Activated T-cell treated with anti-CD3 and anti-CD28 coated beads for 24 hours (primary cell): ENCODE measurements at regions not wholly inside any gene's neighbourhood (a gene's known extent, or its start where the extent isn't known, plus 50 kb on each side); places are given as distances from the start of the nearest gene placed in this dataset.
"Not testable (repeated sequence)": the region's sequence is repeated elsewhere in the genome, so short reads cannot be mapped to it uniquely, and the experiment has no call there.

Experiments used
- DNase-seq: peaks from one replicate; pipeline ENCODE4 v3.0.0-alpha.2; 2020; ENCODE audit warnings: low read depth

DNA sequence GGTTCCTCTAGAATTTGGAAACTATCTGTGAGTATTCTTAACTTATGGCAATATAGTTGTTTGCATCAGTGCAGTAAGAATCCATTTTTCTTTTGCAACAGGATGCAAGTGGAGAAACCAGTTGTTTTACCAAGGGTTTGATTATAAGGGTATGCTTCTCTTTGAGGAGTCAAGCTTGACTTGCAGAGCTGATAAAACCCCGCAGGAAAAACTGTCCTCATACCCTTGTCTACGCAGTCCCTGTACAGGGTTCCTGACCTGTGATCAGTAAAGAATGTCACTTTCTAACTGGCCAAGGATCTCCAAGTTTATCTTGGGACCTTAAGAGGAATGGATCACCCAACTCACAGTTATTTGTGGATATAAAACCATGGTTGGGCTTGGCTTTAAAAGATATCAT, 161.1 kb upstream of the OLIG3 start:
- DNase-seq = no peak

DNA sequence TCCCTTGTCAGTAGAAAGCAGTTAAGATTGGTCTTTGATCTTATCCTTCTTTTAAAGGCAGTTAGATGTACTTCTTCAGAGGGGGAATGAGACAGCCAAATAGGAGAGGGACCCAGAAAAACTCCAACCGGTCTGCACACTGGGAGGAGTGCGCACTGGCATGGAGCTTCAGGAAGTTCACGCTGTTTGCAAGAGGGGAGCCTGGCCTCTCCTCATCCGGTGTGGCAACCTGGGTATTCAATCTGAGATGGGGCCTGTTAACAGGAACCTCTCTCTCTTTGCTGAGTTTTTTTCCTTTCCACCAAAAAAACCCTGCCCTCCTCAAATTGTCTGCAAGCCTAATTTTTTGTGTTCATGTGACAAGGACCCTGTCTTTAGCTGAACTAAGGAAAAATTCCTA, 162.5 kb upstream of the OLIG3 start:
- DNase-seq = no peak

GRCh38 chr6:137657351-137657911, 163.2 kb upstream of the OLIG3 start:
- peak; percentile 18 for DNase-seq

- DNase-seq = no peak
These were observed 164.1 kb upstream of the OLIG3 start for GRCh38 chr6:137658287-137658686.

DNA sequence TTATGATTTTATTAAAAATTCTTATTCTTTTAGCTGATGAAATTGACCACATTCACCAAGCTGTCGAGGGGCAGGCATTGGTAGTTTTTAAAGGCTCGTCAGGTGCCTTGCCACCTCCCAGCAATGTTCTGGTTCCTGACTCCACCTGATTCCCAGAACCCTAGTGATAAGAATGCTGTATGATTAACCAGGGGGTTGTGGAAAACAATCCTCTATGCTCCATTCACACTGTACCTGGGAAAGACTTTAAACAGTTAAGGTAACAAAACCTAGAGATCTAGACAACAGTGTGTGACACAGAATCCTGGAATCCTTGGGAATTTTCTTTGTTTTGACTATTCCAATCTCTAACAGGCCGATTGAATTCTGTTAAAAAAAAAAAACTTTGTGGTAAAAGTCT, 165.7 kb upstream of the OLIG3 start:
- no peak for DNase-seq

DNA sequence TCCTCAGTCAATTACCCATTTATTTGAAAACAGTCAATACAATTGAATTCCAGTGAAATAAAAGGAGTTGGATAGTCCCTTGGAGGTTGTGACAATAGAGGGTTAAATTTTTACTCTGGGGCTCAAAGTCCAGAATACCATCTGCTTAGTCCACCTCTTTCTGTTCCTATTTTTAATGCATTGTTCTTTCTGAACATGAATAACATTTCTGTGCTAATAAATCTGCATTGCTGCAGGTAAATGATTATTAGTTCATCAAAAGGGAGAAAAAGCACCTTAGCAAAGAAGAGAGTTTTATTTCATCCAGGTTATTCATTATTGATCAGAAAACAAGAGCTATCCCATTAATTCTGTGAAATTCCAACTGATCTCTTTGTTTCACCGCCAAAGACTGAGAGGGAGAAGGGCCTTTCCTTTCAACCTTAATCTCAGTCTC, 166.1 kb upstream of the OLIG3 start:
- no peak for DNase-seq

DNA sequence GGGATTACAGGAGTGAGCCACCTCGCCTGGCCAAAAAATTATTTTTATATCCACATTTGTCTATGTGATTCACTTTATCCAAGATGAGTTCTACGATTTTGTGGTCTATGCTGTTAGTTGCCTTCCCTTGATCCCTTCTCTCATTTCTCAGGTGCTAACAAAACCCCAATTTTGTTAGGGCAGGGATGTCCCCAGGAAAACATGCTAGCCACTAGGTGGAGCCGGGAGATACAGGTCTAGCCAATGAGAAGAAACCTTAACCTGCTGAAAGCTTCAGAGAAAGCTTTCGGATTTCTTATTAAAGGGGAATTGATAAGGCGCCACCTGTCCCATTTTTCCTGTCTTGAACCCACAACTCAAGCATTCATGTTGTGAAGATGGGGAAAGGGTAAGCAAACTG, 167.4 kb upstream of the OLIG3 start:
- DNase-seq = peak; percentile 57

GRCh38 chr6:137664183-137664582, 170.0 kb upstream of the OLIG3 start:
- no peak for DNase-seq

DNA sequence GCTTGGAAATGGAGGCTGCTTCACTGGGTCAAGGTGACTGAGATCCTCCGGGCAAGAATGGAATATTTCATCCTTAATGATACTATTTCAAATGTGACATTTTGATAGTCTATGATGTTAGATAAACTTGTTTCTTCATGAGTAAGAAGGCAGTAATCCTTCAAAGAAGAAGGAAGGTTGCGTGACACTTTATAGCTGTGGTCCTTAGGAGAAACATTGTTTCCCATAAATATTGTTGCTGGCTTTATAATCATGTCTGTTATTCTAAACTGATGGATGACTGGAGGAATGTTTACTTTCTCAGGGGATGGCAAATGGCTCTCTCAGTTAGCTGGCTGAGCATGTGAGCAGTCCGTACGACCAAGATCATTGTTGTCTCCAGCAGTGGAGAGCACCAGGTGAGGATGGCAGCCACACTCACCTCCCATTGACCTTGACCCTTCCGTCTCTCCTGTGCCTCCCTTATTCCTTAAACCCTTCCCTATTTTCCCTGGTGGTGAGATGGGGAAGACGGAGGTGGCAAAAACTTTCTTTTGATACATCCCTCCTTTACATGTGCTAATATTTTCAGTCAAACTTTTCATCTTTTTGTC, 171.2 kb upstream of the OLIG3 start:
- DNase-seq = no peak

DNA sequence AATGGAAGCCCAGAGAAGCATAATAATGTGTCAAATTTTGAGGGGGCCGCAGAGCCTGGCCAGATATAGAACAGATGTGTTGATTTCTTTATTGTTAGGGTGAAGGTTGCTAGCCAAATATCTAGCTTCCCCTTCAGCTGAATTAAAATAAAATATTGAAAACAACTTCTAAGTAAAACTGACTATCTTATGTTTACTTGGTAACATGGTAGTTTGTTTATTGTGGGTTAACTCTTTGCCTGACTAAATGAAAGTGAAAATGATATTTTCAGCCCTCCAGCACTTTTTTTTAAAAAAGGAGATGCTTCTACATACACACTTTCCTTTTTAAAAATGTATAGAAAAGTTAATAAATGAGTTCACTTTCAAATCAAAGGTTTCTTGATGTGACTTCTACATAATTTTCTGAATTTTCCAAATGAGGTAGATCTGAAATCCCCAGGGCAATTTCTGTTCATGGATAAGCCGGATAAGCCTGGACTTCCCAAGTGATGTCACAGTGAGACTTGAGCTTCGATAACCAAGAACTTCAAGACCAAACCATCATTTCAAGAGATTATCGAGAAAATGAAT, 172.1 kb upstream of the OLIG3 start:
- no peak for DNase-seq

DNA sequence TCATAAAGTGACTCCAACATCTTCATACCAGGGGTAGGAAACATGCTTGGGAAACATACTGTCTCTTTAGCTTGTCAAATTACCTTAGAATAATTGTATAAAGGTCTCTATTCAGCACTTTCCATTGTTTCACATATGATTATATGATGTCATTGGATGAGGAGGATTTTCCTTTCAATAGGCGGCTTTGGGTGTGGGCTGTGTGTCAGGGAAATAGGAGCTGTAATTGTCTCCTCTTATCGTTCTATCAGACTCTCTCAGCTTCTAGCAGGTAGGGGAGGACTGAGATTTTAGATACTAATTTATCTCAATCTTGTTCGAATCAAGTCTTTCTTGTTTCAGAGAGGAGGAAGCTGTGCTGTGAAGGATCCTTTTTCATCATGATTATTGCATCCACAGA, 179.4 kb upstream of the OLIG3 start:
- no peak for DNase-seq

DNA sequence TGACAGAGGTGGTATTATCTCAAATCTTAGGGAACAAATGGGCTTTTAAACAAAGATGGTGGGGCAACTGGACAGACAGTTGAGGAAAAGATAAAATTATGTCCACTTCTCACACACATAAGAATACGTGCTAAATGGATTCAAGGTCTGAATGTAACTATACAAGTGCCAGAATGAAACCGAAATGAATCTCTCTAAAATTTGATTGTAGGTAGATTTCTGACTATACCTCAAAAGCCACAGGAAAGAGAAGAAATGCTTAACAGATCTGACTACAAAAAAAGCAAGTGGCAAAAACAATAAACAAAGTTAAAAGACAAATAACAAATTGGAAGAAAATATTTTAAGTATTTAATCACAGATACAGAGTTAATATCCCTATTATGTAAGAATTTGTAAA, 182.7 kb upstream of the OLIG3 start:
- DNase-seq = no peak

DNA sequence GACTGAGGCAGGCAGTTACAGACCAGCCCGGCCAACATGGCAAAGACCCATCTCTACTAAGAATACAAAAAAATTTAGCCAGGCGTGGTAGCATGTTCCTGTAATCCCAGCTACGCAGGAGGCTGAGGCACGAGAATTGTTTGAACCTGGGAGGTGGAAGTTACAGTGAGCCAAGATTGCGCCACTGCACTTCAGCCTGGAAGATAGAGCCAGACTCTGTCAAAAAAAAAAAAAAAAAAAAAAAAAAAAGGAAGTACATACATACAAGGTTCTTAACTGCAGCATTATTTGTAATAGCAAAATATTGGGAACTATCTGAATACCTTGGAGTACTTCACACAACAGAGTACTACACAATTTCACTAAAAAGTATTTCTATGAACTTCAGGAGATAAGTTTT, 183.5 kb upstream of the OLIG3 start:
- no peak for DNase-seq

- DNase-seq = no peak
These were observed 184.3 kb upstream of the OLIG3 start for GRCh38 chr6:137678451-137678850.

DNA sequence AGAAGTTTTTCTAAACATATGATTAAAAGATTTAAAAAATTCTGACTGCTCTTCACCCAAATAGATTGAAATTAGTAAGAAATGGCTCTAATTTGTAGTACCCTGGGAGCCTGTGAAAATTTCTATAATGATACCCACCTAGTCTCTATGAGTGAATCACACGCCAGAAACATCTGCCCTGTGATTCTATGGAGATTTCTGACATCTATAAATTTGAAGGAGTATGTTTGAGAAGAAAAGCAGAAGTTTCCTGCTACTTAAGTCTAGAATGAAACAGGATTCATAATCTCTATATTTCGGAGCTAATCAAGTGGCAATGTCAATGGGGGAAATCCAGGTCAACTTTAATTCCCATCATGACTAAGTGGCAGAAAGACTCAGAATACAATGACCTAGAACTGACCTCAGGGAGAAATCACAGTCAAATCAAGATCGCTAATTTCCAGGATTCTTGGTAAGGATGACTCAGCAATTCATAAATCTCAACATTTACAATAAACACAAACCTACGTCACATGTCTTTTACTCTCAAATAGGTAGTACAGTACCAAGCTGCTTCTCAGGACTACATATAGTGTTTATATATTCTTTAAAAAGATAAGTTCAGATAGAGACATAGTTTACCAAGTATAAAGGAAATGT, 186.2 kb upstream of the TNFAIP3 start:
- DNase-seq = no peak

DNA sequence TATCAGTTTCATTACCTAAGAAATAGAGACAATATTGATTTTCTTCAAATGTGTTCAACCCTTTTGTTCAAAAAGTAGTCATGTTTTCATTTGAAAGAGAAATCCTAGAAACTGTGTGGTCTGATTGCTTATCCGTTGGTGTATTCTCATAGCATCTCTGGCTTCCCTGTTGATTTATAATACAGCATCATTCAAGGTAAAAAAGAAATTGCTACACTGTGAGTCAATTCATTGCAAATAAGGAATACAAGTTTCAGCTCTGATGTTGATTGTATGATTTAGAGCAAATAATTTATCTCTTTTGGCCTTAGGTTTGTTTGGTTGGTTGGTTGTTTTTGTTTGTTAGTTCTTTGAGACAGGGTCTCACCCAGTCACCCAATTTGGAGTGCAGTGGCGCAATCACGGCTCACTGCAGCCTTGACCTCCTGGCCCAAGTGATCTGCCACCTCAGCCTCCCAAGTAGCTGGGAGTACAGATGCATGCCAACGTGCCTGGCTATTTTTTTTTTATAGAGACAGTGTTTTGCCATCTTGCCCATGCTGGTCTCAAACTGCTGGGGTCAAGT, 185.5 kb upstream of the TNFAIP3 start:
- DNase-seq = no peak

GRCh38 chr6:137682658-137683057, 184.4 kb upstream of the TNFAIP3 start:
- DNase-seq = not testable (repeated sequence)

DNA sequence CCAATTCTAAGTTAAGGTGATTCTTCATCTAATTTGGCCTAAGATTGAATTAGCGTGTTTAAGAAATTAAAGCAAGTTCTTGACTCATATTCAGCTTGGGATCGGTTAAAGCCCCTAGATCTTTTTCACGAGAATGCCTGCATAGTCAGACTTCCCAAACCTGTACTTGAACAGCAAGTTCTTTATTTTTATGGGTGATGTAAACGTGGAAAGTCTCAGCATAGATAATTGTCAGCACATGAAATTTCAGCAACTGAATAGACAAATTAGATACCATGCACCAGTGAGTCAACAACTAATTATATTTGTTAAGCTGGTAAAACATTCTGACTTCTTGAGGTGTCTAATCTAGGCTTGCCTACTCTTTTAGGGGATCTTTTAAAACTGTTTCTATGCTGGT, 183.1 kb upstream of the TNFAIP3 start:
- DNase-seq = no peak

DNA sequence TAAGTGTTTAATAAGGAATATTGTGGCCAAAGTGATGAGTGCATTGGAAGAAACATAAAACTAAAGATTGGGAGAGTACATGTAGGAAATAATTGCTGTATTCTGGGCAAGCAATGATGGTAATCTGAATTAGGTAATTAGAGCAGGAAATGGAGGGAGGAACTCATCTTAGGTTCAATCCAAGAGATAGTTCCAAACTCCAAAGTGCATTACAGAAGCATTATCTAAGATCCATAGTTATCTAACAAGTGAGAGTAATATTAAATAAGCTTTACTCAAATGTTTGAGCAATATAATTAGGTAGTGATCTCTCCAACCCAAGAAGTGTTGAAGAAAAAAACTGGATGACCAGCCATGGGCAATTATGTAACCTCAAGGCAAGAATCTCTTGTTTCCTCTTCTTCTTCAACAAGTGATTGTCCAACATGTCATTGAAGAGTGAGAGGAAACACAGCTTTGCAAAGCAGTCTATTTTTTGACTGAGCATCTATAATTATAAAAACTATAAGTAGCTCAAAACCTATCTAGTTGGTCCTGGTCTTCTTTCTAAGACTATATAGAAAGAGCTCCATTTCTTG, 181.2 kb upstream of the TNFAIP3 start:
- DNase-seq = no peak

- DNase-seq = no peak
These were observed 179.2 kb upstream of the TNFAIP3 start for GRCh38 chr6:137687818-137688217.

GRCh38 chr6:137688230-137688971, 178.7 kb upstream of the TNFAIP3 start:
- DNase-seq = no peak

DNA sequence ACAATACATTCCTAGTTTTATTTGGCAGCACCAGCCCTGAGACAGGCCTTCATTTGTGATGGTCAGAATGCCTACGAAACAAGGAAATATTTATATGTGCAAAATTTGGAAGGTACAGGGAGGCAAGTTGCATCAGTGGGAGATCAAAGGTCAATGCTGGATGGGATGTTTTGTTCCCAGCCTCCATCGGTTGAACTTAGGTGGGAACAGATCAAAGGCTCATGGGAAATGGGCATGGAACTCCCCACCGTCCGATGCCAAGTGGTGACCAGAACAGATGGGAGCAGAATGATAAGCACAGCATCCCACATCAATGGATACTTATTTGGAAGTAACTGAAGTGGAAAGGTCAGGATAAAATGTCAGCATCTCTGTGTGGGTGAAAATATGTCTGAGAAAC, 177.7 kb upstream of the TNFAIP3 start:
- no peak for DNase-seq
